ENCODE measurements at regions not wholly inside any gene's neighbourhood (a gene's known extent, or its start where the extent isn't known, plus 50 kb on each side); places are given as distances from the start of the nearest gene placed in this dataset.

DNA sequence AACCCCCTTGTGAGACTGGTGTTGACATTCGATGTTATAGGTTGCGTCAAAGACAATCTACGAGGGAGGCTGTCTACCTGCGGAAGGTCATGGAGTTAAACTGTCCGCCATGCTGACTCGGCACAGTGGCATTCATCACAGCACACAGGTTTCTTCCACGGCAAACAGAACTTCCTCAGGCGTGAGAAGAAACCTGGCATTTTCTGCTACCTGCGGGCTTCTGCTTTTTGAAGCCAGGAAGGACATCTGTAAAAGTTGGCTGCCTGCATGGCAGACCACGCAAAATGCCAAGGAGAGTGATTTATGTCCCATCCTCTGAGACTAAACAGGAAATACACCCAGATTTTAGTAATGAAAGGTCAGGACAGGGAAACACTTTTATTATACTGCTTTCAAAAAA, 809.8 kb upstream of the NUDT12 start:
- no peak for TF ChIP-seq EZH2 (IDR thresholded peaks at IDR 0.05)
- TF ChIP-seq POLR2AphosphoS5 (IDR thresholded peaks at IDR 0.05; ENCODE audit: borderline replicate concordance, low read depth, low read length) = no peak
- TF ChIP-seq FOXP2 (optimal IDR thresholded peaks at IDR 0.05; ENCODE audit: control extremely low read depth, extremely low read length, insufficient read depth) = no peak

Data from SK-N-MC (cell line).